NCI-H2029 (cell line): ENCODE measurements at regions not wholly inside any gene's neighbourhood (a gene's known extent, or its start where the extent isn't known, plus 50 kb on each side); places are given as distances from the start of the nearest gene placed in this dataset.
"Not testable (repeated sequence)": the region's sequence is repeated elsewhere in the genome, so short reads cannot be mapped to it uniquely, and the experiment has no call there.

Experiments used
- DNase-seq: peaks from one replicate; lab custom pipeline; 2025; lab: John Stamatoyannopoulos, UW

GRCh38 chr5:94102849-94103248, 361.4 kb upstream of the POU5F2 start:
- peak; percentile 36 for DNase-seq

DNA sequence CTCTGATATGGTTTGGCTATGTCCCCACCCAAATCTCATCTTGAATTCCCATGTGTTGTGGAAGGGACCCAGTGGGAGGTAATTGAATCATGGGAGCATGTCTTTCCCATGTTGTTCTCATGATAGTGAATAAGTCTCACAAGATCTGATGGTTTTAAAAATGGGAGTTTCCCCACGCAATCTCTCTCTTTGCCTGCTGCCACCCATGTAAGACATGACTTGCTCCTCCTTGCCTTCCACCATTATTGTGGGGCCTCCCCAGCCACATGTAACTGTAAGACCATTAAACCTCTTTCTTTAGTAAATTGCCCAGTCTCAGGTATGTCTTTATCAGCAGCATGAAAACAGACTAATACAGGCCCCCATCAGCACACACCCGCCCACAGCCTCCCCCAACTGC, 356.0 kb upstream of the POU5F2 start:
- DNase-seq = not testable (repeated sequence)

- DNase-seq = no peak
Measured at GRCh38 chr5:94094793-94095441, 353.5 kb upstream of the POU5F2 start.

DNA sequence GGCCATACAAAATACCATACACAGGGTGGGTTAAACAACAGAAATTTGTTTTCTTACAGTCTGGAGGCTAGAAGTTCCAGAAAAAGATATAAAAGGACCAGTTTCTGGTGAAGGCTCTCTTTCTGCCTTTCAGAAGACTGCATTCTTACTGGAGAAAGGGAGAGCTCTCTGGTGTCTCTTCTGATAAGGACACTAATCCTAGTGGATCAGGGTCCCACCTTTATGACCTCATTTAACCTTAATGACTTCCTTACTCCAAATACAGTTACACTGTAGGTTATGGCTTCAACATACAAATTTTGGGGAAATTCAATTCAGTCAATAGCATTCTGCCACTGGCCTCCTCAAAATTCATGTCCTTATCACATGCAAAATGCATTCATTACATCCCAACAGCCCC, 351.9 kb upstream of the POU5F2 start:
- no peak for DNase-seq

DNA sequence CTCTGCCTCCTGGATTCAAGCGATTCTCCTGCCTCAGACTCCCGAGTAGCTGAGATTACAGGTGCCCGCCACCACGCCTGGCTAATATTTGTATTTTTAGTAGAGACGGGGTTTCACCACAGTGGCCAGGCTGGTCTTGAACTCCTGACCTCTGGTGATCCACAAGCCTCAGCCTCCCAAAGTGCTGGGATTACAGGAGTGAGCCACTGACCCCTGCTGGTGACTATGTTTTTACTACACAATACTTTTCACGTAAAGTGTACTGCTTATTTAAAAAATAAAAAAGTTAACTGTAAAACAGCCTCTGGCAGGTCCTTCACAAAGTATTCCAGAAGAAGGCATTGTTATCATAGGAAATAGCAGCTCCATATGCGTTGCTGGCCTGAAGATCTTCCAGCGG, 345.2 kb upstream of the POU5F2 start:
- DNase-seq = not testable (repeated sequence)

- no peak for DNase-seq
Measured at GRCh38 chr5:94086194-94086593, 344.8 kb upstream of the POU5F2 start.

- DNase-seq = peak; percentile 2
Measured at GRCh38 chr5:94082405-94082804, 341.0 kb upstream of the POU5F2 start.

DNA sequence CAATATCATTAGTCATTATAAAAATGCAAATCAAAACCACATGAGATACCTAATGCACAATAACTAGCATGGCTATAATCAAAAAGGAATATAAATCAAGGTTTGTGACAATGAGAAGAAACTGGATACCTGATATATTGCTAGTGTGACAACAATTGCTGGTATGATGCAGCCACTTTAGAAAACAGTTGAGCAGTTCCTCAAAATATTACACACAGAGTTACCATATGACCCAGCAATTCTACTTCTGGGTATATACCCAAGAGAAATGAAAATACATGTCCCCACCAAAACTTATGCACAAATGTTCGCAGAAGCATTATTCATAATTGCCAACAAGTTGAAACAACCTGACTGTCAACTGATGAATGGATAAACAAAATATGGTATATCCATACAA, 339.7 kb upstream of the POU5F2 start:
- DNase-seq = no peak

GRCh38 chr5:94080390-94080789, 339.0 kb upstream of the POU5F2 start:
- DNase-seq = peak; percentile 9

DNA sequence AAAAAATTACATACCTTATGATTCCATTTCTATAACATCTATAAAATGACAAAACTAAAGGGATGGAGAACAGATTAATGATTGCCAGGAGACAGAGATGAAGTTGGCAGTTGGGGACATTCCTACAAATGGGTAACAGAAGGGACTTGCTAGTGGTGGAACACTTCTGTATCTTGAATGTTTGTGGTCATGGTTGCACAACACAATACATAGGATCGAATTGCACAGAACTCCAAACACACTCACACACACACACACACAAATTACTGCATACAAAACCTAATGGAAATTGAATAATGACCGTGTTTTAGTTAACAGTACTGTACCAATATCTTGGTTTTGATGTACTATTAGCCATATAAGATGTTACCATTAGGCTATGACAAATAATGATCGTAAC, 330.7 kb upstream of the POU5F2 start:
- DNase-seq = no peak

GRCh38 chr5:94066437-94067207, 325.2 kb upstream of the POU5F2 start:
- no peak for DNase-seq

DNA sequence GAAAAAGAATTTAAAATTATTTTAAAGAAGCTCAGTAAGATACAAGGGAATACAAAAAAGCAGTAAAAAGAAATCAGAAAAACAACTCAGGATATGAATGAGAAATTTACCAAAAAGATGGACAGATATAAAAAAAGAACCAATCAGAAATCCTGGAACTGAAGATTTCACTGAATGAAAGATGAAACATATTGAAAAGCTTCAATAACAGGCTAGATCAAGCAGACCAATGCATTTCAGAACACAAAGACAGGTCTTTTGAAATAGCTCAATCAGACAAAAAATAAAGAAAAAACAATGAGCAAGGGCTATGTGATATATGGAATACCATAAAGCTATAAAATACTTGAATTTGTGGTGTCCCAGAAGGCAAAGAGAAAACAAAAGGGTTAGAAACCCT, 322.6 kb upstream of the POU5F2 start:
- no peak for DNase-seq

DNA sequence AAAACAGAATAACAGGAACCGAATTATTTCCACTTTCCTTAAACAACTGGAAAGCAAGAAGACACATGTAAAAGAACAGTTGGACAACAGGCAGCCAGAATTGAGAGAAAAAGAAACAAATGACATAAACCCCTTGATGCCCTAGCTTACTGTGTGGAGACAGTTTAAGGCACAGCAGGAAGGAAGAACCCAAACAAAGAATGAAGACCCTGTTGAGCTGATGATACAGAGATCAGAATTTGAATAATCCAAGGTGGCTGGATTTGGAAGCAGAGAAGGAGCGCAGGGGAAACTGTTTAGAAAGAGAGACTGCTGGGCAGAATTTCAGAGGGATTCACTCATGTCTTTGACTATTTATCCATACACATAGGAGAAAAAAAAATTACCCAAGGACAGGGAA, 316.3 kb upstream of the POU5F2 start:
- DNase-seq = no peak

- DNase-seq = no peak
Measured at GRCh38 chr5:94057217-94057616, 315.8 kb upstream of the POU5F2 start.

GRCh38 chr5:94049307-94049922, 308.0 kb upstream of the POU5F2 start:
- not testable (repeated sequence) for DNase-seq

- DNase-seq = no peak
Measured at GRCh38 chr5:94045839-94046782, 304.7 kb upstream of the POU5F2 start.

- DNase-seq = no peak
Measured at GRCh38 chr5:94043311-94043710, 301.9 kb upstream of the POU5F2 start.

DNA sequence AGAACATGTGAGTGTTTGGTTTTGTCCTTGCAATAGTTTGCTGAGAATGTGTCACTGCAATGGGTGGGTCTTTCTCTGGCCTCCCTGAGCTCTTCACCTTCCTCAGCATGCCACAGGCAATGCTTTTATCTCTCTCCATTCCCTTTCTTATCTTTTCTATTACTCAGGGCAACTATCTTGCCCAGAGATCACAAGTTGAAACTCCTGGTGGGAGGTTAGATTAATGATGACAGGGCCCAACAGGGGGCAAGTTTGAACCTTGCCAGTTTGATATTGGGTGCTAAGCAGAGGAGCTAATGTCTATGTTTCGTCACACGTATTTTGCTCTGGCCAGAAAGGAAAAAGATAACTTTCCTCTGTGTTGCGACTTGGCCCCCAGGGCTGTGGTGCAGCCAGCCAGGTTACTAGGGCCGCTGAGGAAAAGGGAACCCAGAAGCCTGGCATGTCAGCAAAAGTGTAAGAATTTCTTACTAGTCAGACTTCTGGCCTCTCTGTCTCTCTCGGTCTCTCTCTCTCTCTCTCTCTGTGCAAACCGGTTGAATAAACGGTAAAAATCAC, 299.3 kb upstream of the POU5F2 start:
- DNase-seq = no peak

DNA sequence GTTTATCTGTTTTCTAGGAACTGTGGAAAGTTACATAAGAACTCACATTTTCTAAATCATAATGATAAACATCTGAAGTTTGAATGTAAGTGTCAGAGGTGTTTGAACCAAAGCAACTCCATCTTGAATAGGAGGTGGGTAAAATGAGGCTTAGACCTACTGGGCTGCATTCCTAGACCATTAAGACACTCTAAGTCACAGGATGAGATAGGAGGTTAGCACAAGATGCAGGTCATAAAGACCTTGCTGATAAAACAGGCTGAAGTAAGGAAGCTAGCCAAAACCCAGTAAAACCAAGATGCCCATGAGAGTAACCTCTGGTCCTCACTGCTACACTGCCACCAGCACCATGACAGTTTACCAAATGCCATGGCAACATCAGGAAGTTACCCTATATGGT, 297.7 kb upstream of the POU5F2 start:
- DNase-seq = no peak

DNA sequence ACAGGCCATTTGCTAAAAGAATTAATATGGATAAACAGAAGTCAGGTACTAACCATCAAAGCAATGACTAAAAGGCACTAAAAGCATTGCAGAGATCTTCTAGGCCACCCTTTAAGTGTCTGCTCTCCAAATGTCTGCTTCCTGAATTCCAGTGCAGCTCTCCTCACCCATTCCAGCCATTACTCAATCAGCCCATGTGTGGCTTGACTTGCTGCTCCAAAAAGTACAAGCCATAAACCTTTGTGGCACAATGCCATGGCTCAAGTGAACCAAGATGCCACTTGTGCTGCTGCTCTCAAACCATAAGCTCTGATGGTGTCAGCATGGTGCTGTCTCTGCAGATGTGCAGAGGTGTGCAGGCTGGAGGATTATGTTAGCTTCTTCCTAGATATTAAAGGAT, 290.2 kb upstream of the POU5F2 start:
- DNase-seq = no peak

DNA sequence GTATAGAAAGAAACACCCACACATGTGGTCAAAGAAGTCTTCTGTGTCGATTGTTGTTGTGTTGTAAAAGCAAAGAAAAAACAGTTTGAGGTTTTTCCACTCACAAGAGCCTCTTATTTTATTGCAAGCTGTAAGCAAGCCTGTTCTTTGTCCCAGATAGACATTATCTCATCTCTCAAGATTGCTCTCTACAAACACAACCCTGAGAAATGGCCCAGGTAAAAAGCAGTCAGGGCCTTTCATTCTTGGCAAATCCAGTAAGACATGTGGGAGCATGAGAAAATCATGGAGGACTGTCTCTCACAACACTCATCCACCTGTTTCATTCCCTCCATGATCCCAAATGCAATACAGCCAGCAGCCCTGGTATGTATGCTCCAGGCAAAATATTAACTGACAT, 286.6 kb upstream of the POU5F2 start:
- no peak for DNase-seq

DNA sequence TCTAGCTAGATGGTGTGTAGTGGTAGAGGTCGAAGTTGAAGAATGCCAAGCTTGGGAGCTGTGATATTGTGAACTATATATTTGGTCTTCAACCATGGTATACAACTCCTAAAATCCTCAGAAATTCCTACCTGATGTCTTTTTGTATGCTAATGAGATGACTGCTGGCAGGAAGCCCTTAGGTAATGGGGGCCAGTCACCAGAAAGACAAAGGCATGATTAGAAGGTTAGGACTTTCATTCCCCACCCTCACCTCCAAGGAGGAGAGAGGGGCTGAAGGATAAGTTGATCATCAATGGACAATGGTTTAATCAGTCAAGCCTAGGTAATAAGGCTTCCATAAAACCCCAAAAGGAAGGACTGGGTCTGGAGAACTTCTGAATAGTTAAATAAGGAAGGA, 285.7 kb upstream of the POU5F2 start:
- DNase-seq = no peak
